DMS114 treated with DMSO at 0.1 percent for 48 hours (cell line): ENCODE measurements at regions not wholly inside any gene's neighbourhood (a gene's known extent, or its start where the extent isn't known, plus 50 kb on each side); places are given as distances from the start of the nearest gene placed in this dataset.
"Not testable (repeated sequence)": the region's sequence is repeated elsewhere in the genome, so short reads cannot be mapped to it uniquely, and the experiment has no call there.

Source experiments
- DNase-seq: peaks from one replicate; lab custom pipeline; 2025; ENCODE audit not compliant: unreplicated experiment; lab: John Stamatoyannopoulos, UW

GRCh38 chr20:19112828-19113227 lies 99.6 kb upstream of the SLC24A3 start:
- DNase-seq = no peak

DNA sequence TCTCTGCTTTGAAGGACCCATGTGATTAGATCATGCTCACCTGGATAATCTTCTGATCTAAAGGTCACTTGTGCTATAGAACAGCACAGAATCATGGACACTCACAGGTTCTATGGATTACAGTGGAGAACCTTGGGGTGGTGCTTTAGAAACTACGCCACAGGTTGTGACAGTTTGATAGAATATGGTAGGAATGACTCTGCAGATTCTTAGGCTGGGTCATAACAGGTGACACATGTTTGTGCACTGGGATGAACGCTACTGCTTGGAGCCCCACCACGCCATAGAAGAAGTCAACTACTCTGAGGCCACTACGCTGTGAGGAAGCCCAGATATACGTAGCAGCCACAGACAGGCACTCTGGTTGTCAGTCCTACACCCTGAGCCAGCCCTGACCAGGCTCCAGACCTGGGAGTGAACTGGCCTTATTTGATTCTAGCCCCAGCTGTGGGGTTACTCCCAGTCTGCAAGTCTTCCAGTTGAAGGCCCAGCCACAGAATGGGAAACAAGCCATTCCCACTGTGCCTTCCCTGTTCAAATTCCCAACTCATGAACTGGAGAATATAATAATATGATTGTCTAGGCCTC lies 99.0 kb upstream of the SLC24A3 start:
- no peak for DNase-seq

DNA sequence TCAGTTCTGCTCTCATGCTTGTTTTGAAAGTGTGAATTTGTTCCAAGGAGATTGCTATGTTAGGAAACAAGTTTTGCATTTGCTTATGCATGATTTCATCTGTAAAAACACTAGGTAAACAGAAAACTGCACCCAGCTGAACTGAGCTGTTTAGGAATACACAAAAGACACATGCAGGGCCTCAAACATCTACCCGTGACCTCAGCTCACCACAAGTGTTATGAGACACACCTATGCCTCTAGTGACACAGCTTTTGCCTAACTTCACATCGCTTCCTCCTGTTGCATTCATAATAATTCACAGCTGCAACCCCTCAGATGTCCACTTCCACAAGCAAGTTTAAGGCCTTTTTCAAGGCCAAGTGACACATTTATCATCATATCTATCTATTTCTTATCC lies 98.0 kb upstream of the SLC24A3 start:
- no peak for DNase-seq

DNA sequence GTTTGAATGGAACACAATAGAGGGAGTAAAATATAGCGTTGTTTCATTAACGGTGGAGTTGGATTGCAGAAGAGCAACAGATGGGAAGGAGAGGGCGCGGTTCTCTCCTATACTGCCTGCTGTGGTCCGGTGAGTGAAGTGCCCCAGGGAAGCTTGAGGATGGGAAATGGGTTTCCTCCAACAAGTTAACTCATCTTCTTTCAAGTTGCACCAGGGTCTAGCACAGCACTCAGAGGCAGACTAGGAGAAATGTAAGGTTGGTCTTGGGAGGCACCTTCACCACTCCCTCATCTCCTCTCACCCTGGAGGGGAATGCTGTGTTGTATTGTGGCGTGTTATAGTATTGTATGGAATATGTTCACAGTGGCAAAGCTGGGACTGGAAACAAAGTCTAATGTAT lies 96.9 kb upstream of the SLC24A3 start:
- DNase-seq = no peak

- DNase-seq = no peak
These were observed 92.4 kb upstream of the SLC24A3 start for GRCh38 chr20:19120011-19120410.

DNA sequence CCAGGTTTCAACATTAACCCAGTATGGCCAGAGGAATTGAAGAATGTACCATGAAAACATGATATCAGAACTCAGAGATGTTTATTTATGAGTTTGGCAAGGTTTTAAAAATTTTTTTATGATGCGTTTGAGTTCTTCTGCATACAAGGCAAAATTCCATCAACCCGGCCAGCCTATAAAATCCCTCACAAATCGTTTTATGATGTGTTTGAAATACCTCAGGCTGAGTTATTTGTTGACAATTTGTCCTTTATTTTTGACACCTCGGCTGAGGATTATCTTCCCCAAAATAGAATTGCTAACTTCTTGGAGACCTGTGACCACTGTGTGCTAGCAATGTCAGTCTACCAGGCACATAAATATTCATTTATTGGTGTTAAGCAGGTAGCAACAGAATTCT lies 91.9 kb upstream of the SLC24A3 start:
- no peak for DNase-seq

DNA sequence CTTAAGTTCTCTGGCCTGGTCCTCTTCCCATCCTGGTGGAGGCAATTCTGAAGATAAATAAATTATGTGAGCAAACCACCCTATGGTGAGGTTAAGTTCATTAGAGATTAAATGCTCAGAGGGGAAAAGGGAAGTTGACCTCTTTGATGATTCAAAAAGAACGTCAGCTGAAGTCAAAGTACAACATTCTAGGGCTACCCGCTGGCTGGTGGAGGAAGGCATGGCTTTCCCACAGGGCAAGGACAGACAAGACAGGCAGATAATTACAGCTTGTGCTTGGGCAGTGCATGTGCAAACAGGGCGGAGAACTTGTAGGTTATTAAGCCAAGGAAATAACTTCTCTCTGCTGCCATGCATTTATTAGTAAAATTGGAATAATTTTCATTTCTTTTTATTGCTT lies 91.0 kb upstream of the SLC24A3 start:
- no peak for DNase-seq

DNA sequence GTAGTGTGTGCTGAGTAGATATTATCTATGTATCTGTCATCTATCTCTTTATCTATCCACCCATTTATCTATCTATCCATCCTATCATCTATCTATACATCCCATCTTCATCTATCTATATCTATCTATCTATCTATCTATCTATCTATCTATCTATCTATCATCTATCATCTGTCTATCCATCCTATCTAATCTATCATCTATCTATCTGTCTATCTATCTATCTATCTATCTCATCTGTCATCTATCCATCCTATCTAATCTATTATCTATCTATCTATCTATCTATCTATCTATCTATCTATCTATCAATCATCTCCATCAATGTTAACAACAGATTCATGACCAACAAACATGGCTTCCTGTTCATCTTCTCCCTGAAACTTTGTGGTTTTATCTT lies 90.5 kb upstream of the SLC24A3 start:
- no peak for DNase-seq

DNA sequence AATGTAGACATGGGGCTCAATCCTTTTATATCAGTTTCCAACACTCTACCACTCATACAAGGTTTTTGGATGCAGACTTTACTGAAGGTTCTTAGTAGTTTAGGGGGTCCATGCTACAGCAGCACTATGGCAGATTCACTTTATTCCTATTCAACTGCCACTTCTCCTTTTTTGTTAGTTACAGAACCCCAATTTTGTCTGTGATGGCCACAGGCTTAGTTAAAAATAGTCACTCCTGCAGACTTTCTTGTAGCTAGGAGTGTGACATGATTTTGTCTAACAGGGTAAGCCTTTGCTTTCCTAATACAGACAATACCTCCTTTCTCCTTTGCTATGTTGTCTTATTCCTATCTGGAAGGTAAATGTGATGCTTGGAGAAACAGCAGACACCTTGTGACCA lies 90.0 kb upstream of the SLC24A3 start:
- no peak for DNase-seq

DNA sequence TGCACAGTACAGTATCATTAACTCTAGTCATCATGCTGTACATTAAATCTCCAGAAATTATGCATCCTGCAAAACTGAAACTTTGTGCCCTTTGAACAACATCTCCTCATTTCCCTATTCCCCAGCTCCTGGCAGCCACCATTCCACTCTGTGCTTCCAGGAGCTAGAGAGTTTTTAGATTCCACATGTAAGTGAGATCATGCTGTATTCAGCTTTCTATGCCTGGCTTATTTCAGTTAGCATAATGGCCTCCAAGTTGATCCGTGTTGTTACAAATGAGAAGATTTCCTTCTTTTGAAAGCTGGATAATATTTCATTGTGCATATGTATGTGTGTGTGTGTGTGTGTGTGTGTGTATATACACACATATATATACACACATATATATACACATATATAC lies 86.9 kb upstream of the SLC24A3 start:
- DNase-seq = no peak

DNA sequence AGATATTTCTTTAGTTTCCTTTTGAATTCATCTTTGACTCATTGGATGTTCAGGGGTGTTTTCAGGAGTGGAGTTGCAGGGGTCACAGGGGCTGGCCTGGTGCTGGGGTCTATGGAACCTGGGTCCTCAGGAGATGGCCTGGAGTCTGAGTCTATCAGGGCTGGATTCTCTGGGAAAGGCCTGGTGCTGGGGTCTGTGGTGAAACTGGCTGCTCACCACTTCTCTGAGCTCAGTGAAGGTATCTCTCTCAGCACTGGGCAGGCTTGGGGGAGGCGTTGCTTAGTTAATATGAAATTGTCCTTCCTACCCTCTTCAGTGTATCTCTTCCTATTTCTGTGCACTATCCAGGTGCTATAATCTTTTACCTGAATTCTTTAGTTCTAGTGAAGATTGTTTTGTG lies 83.1 kb upstream of the SLC24A3 start:
- no peak for DNase-seq

DNA sequence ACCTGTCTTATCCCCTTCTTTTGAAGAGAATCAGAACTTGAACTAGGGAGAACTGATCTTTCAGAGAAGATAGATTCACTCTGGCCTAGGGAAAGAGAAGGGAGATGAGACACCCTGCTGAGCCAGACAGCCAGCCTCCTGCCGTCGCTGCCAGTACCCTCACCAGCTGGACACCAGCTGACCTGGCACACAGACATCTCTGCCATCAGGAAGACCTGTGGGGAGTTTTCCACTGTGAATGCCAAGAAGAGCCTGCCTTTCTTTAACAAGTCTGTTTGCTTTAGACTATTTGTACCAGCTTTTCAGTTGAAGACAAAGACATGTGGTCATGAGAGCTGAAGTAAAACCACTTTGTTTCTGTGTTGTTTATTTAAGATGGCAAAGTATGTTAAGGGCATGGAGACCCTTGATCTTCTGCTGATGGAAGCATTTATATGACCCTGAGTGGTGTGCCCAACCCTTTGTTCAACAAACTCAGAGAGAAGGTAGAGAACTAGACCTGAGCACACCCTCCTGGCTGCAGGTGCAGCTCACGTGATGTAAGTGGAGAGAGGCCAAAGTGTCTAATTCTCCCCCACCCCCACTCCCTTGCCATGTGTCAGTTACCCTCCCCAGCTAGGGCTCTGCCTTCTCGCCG lies 82.3 kb upstream of the SLC24A3 start:
- no peak for DNase-seq

DNA sequence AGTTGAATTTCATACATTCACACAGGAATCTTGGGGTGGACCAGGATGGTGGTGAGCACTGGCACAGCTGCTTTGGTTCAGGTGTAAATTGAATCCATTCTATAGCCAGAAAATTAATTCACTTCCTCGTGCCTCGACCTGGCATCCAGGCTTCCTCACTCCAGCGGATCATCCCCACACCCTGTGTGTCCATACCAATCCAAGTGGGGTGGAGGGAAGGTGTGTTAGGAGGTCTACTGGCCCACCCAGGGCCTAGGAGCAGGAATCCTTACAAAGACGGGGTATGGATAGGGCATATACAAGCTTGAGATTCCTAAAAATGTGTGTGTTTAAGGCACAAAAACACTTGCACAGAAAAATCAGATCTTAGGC lies 81.8 kb upstream of the SLC24A3 start:
- DNase-seq = no peak

DNA sequence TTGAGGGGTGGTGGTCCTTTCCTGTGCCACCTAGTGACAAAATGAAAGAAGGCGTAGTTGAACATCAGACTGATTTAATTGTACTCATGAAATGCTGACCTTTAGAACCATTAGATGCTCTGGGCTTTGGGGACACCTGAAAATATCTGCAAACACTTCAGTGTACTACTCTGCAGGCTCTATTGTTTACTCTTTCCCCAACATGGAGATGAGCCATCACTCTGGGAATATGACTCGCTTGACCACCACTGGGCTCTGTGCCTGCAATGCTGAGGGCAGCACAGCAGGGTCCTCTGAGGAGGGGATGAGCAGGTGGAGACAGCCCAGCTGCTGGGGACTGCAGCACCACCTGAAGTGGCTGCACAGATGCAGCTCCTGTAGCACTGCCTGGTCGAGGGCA lies 74.8 kb upstream of the SLC24A3 start:
- no peak for DNase-seq

GRCh38 chr20:19138758-19139157 lies 73.7 kb upstream of the SLC24A3 start:
- no peak for DNase-seq

DNA sequence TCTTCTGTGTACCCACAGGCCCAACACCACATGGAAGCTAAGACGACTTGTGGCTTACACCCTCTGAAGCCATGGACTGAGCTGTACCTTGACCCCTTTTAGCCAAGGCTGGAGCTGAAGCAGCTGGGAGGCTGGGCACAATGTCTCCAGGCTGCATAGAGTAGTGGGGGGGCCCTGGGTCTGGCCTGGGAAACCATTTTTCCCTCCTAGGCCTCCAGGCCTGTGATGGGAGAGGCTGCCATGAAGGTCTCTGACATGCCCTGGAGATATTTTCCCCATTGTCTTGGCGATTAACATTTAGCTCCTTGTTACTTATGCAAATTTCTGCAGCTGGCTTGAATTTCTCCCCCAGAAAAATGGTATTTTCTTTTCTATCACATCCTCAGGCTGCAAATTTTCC lies 72.9 kb upstream of the SLC24A3 start:
- DNase-seq = not testable (repeated sequence)

DNA sequence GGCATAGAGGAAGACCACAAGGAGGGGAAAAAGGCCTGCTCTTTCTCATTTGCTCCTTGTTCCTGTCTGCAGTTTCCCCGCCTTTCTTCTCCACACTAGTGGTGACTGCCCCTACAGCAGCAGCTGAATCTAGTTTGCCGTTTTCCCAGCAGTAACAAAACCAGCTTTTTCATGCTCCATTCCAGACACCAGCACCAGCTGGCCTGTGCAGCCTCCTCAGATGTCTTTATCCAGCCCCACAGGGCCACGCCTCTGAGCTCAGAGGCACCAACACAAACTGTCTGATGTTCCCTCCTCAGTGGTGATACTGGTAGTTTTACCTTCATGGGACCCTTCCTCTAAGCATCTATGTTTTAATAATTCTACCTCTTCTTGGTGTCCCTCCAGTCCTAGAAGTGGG lies 70.4 kb upstream of the SLC24A3 start:
- no peak for DNase-seq

- no peak for DNase-seq
These were observed 68.6 kb upstream of the SLC24A3 start for GRCh38 chr20:19143890-19144289.

- DNase-seq = no peak
These were observed 51.1 kb upstream of the SLC24A3 start for GRCh38 chr20:19161336-19161735.
